NCI-H446 treated with DMSO at 0.1 percent for 48 hours (cell line): ENCODE measurements at regions not wholly inside any gene's neighbourhood (a gene's known extent, or its start where the extent isn't known, plus 50 kb on each side); places are given as distances from the start of the nearest gene placed in this dataset.
"Not testable (repeated sequence)": the region's sequence is repeated elsewhere in the genome, so short reads cannot be mapped to it uniquely, and the experiment has no call there.

ENCODE experiments used
- DNase-seq: peaks from one replicate; lab custom pipeline; 2025; lab: John Stamatoyannopoulos, UW

DNA sequence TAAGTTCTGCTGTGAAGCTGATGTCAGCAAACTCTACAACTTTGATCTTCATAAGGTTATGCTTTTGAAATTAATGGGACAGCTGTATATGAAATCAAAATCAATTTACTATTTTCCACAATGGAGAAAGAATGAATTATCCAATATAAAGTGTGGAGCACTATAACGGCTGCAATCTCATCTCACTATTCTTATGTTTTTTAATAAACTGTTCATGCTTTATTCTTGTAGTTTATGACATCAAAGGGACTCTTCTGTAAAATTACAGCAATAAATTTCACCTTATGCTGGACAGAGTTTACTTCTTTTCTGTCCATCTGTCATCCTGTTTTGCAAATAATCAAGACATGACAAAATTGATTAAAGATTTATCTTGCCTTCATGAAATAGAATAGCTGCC lies 192.5 kb downstream of the TECRL start:
- peak; percentile 66 for DNase-seq

DNA sequence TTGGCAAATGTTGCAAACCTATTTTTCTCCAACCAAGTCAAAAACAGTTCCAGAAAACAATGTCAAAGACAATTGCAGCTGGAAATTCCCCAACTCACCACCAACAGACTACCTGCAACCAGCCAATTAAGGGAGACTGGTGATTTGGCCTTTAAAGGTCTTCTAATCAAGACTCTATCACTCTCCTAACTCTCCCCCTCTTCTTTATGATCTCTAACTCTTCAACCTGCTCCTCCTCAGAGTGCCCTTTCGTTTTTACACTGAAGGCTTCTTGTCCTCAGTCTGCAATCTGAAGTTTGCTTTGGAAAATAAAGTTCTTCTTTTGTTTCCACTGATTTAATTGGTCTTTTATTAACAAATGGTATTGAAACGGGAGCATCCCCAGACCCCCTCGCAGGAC lies 203.9 kb downstream of the TECRL start:
- no peak for DNase-seq

GRCh38 chr4:64200001-64200555 lies 209.2 kb downstream of the TECRL start:
- DNase-seq = no peak

DNA sequence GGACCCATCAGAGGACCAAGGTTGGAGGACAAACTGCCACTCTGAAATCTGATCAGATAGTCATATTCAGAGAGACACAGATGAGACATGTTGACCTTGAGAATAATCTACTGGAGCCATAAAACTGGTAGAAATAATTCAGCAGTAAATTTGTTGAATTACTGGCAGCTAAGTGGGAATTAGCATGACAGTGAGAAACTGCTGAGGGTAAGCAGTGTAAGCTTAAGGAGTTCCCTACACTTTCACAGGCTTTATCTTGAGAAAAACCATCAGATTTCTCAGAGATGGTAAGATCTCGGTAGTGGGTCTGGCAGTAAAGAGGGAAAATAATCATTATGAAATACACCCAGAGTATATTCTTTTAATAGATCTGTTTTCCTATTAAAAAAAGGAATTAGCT lies 213.7 kb downstream of the TECRL start:
- no peak for DNase-seq

GRCh38 chr4:64192731-64193412 lies 216.4 kb downstream of the TECRL start:
- DNase-seq = no peak

GRCh38 chr4:64174247-64174882 lies 234.9 kb downstream of the TECRL start:
- DNase-seq = no peak

DNA sequence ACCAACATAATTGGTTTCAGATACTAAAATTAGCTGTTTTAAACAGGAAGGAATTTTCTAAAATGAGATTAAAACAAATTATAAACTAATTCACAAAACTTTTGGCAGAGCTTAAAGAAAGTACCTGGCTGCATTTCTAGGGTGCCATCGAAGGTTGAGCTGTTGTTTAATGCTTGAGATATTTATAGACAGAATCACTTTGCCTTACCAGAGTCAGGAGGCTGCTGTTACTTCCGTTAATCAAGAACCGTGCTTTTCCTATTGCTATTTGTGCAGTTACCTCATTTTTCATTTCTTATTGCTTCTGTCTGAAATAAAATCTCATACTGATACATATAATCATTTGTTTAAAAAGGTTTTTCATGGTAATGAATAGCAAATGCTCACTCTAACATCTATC lies 242.9 kb downstream of the TECRL start:
- no peak for DNase-seq

GRCh38 chr4:64158648-64159326 lies 250.5 kb downstream of the TECRL start:
- peak; percentile 17 for DNase-seq

GRCh38 chr4:64157397-64157796 lies 251.9 kb downstream of the TECRL start:
- no peak for DNase-seq

GRCh38 chr4:64156253-64156652 lies 253.0 kb downstream of the TECRL start:
- DNase-seq = no peak

- DNase-seq = peak; percentile 70
Observed at GRCh38 chr4:64146030-64146429, 263.2 kb downstream of the TECRL start.

DNA sequence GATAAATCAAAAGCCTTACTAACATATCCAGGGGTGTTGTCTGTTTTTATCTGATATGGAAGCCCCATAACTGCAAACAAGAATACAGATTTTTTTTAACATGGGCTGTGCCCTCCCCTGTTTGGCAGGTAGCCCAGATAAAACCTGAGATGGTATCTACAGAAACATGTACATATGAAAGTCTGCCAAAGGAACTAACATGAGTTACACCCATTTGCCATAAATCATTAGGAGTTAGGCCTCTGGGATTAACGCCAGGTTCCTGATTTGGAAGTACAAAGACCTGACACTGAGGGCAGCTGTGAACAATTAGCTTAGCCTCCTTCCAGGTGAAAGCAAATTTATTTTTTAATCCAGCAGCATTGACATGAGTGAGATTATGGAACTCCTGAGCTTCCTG lies 264.3 kb downstream of the TECRL start:
- peak; percentile 96 for DNase-seq

- no peak for DNase-seq
Observed at GRCh38 chr4:64130907-64131306, 278.3 kb downstream of the TECRL start.

GRCh38 chr4:64125354-64125753 lies 283.9 kb downstream of the TECRL start:
- DNase-seq = no peak

DNA sequence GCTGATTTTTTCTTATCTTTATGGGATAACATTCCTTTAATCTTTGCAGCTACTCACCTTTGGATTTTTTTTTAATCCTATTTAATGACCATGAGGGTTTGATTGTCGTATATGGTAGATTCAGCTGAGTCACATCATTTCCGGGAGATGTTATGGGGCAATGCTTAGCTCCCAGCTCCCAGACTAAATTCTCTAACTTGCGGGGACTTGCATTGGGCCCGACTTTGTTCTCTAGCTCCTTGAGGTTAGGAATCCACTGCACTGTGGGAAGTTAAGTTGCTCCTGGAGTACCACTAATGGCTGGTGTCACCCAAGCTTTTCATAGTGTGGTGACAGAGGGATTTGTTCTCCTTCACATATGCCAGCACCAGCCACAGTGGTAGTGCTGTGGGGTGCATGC lies 287.4 kb downstream of the TECRL start:
- DNase-seq = no peak

DNA sequence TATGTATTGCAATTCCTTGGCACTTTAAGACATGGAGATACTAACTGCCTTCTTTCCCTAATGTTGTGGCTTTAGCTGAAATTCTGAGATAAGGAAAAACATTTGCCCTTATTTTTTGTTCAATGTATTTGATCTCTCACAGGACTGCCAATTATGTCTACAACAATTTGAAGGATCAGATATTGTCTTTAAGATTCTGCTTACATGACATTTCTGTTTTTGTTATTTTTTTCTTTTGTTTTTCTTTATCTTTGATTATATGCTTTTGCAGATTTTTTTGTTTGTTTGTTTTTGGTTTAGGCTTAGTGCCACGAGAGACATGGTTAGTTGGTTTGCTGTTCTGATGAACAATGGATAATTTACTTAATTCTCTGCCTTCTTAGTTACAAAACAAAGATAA lies 303.3 kb downstream of the TECRL start:
- no peak for DNase-seq

- DNase-seq = no peak
Observed at GRCh38 chr4:64095398-64095797, 313.9 kb downstream of the TECRL start.

GRCh38 chr4:64079316-64079715 lies 329.9 kb downstream of the TECRL start:
- no peak for DNase-seq

GRCh38 chr4:64068096-64068495 lies 341.2 kb downstream of the TECRL start:
- no peak for DNase-seq

DNA sequence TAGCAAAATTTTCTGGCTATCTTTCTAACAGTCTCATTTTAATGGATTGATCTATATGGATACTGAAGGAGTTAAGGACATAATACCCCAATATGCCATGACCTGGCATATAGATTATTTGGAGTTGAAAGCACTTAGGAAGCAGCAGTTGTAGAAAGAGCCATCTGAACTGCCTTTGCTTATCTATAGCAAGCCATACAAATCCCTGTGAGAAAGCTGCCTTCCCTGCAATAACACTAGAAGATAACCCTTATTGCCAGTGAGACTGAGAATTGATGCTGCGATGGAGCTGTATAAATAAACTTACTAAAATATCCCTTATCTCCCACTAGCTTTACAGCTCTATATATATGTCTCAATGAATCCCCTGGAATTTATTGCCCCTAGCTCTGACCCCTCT lies 346.3 kb downstream of the TECRL start:
- DNase-seq = no peak

DNA sequence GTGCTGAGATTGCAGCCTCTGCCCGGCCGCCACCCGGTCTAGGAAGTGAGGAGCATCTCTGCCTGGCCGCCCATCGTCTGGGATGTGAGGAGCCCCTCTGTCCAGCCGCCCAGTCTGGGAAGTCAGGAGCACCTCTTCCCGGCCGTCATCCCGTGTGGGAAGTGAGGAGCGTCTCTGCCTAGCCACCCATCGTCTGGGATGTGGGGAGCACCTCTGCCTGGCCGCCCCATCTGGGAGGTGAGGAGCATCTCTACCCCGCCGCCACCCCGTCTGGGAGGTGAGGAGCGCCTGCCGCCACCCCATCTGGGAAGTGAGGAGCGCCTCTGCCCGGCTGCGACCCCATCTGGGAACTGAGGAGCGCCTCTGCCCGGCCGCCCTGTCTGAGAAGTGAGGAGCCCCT lies 372.2 kb downstream of the TECRL start:
- not testable (repeated sequence) for DNase-seq

DNA sequence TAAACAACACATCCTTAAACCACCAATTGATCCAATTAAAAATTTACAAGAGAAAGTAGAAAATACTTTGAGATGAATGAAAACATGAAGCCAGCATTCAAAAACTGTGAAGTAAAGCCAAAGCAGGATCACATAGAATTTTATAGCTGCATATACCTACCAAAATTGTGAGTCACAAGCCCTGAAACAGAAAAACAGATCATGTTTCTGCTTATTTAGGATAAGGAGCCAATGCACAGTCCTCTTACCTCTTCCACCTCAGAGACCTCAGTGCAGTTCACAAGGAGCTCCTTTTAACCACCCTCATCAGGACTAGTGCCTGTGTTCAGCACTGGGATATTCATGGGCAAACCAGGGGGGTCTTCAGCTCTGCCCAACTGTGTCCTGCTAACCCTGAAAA lies 386.7 kb downstream of the TECRL start:
- DNase-seq = no peak

GRCh38 chr4:64016893-64017292 lies 392.4 kb downstream of the TECRL start:
- no peak for DNase-seq
